Body of pancreas (tissue), 4 donors: ENCODE measurements at regions not wholly inside any gene's neighbourhood (a gene's known extent, or its start where the extent isn't known, plus 50 kb on each side); places are given as distances from the start of the nearest gene placed in this dataset.

Experiments
- POLR2A ChIP-seq, 3 donors: fragments of 450-650 bp; IDR thresholded peaks; one replicate each; pipeline ENCODE4 v1.6.1; 2016; ENCODE audit warnings: antibody characterized with exemption in 3 of 3, mild to moderate bottlenecking in 2 of 3
- TF ChIP-seq, protein P1 (sequence below), 7 experiments: fragments of 450-650 bp in 4 of 7; fragments of 200-600 bp in 3 of 7; sonication (generic) in 3 of 7; IDR thresholded peaks; one replicate each; pipeline ENCODE4 v1.5.1; 2016 to 2019; ENCODE audit warnings: antibody characterized with exemption in 7 of 7

DNA sequence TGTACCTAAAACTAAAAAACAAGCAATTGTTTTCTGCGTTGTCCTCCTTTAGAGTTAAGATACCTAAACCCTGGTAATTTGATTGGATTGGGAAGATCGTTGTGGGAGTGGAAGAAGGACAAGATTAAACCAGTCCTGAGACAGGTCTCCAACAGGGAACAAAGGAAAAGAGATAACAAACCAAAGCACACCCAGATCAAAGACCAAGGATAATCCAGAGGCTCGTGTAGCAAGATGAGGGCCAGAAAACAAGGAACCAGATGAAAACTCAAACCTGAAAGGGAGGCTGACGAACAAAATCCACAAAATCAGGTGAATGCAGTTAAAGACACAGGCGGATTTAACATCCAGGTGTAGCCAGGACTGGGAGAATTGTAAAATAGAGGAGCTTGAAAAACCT lies 618.1 kb downstream of the SLCO4C1 start:
- TF ChIP-seq POLR2A (IDR thresholded peaks at IDR 0.05) = no peak
- TF ChIP-seq, protein P1, sequence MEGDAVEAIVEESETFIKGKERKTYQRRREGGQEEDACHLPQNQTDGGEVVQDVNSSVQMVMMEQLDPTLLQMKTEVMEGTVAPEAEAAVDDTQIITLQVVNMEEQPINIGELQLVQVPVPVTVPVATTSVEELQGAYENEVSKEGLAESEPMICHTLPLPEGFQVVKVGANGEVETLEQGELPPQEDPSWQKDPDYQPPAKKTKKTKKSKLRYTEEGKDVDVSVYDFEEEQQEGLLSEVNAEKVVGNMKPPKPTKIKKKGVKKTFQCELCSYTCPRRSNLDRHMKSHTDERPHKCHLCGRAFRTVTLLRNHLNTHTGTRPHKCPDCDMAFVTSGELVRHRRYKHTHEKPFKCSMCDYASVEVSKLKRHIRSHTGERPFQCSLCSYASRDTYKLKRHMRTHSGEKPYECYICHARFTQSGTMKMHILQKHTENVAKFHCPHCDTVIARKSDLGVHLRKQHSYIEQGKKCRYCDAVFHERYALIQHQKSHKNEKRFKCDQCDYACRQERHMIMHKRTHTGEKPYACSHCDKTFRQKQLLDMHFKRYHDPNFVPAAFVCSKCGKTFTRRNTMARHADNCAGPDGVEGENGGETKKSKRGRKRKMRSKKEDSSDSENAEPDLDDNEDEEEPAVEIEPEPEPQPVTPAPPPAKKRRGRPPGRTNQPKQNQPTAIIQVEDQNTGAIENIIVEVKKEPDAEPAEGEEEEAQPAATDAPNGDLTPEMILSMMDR (IDR thresholded peaks at IDR 0.05) = no peak
